CD4-positive, alpha-beta memory T cell (primary cell): ENCODE measurements at regions not wholly inside any gene's neighbourhood (a gene's known extent, or its start where the extent isn't known, plus 50 kb on each side); places are given as distances from the start of the nearest gene placed in this dataset.
"Not testable (repeated sequence)": the region's sequence is repeated elsewhere in the genome, so short reads cannot be mapped to it uniquely, and the experiment has no call there.

Source experiments
- CTCF ChIA-PET: fragments of 350-600 bp; sonication (Branson Sonifier 250); formaldehyde crosslinking; loops from one replicate; lab custom pipeline; 2021; ENCODE audit warnings: inconsistent platforms; ENCODE audit not compliant: partially characterized antibody; lab: Charles Lee
- POLR2A ChIA-PET: fragments of 350-600 bp; sonication (Branson Sonifier 250); formaldehyde crosslinking; loops from one replicate; lab custom pipeline; 2021; ENCODE audit not compliant: partially characterized antibody; lab: Charles Lee
- DNase-seq, 5 donors: peaks; one replicate each; pipeline versions ENCODE4 v3.0.0 to v3.0.0-alpha.2; 2020 to 2022; ENCODE audit warnings: mixed read lengths in 1 of 5
- H3K27ac ChIP-seq: one replicate; pipeline ENCODE4 v1.7.0; 2013; ENCODE audit warnings: low read depth, low read length
- H3K27me3 ChIP-seq: 2 replicates; pipeline ENCODE4 v1.7.0; 2013; ENCODE audit warnings: mild to moderate bottlenecking, low read length, moderate library complexity; ENCODE audit not compliant: insufficient read depth
- H3K36me3 ChIP-seq: 2 replicates; pipeline ENCODE4 v1.7.0; 2013; ENCODE audit warnings: mild to moderate bottlenecking, low read length, moderate library complexity; ENCODE audit not compliant: insufficient read depth
- H3K4me1 ChIP-seq: 2 replicates; pipeline ENCODE4 v1.7.0; 2013; ENCODE audit warnings: mild to moderate bottlenecking, low read length, moderate library complexity; ENCODE audit not compliant: insufficient read depth
- H3K4me3 ChIP-seq, 2 donors: one replicate each; pipeline ENCODE4 v1.7.0; 2013; ENCODE audit warnings: low read length in 2 of 2, mild to moderate bottlenecking in 1 of 2
- H3K9me3 ChIP-seq, 2 donors: one replicate each; pipeline ENCODE4 v1.7.0; 2013; ENCODE audit warnings: low read length in 2 of 2, control low read depth in 1 of 2; ENCODE audit not compliant: control insufficient read depth in 1 of 2
- H3K27ac Mint-ChIP-seq, 7 donors: one replicate each; pipeline ENCODE4 v1.8.0; 2020 to 2021; ENCODE audit warnings: mixed read lengths in 7 of 7, mild to moderate bottlenecking in 6 of 7, inconsistent platforms in 3 of 7, moderate library complexity in 3 of 7
- H3K27me3 Mint-ChIP-seq, 2 donors: one replicate each; pipeline ENCODE4 v1.8.0; 2020 to 2021; ENCODE audit warnings: mixed read lengths in 2 of 2
- H3K36me3 Mint-ChIP-seq, 2 donors: one replicate each; pipeline ENCODE4 v1.8.0; 2020 to 2021; ENCODE audit warnings: mixed read lengths in 2 of 2, inconsistent platforms in 1 of 2, mild to moderate bottlenecking in 1 of 2
- H3K4me1 Mint-ChIP-seq, 4 donors: one replicate each; pipeline ENCODE4 v1.8.0; 2020 to 2021; ENCODE audit warnings: mixed read lengths in 4 of 4, mild to moderate bottlenecking in 1 of 4
- H3K4me3 Mint-ChIP-seq, 8 donors: one replicate each; pipeline ENCODE4 v1.8.0; 2020 to 2021; ENCODE audit warnings: mixed read lengths in 8 of 8, mild to moderate bottlenecking in 7 of 8, moderate library complexity in 6 of 8, inconsistent platforms in 3 of 8
- H3K9me3 Mint-ChIP-seq, 8 donors: one replicate each; pipeline ENCODE4 v1.8.0; 2020 to 2021; ENCODE audit warnings: mixed read lengths in 8 of 8, mild to moderate bottlenecking in 5 of 8, inconsistent platforms in 3 of 8, moderate library complexity in 1 of 8
- intact Hi-C: fragments of 100-400 bp; cut with micrococcal nuclease; formaldehyde crosslinking; loops from one replicate; pipeline ENCODE4 v1.15.1; 2023

DNA sequence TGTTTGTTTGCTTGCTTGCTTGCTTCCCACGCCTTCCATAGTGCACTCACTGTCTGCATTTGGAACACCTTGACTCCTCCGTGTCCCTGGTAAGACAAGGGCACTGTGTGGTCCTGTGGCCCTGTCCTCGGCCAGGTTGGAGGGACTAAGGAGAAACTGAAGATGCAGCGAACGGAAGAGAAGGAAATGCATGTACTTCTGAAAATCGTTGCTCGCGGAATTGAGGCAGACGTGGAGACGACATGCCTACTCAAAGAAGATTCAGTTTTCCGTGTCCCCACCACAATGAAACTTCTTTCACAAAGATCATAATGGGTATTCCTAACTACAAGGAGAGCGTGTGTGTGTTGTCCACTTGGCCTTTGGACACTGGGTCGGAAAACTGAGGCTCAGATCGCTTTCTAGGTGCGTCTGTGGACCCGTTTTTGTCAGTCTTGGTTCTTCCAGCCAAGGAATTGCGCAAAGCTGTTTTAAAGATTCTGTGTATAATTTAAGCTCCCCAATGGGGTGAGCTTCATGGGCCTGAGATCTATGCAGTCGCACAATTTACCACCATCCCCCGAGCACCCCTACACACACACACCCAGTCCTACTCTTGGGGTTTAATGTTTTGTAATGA lies 120.4 kb upstream of the ZNF184 start:
- peaks cover 31% of the 10 kb centered on the region for H3K27me3 ChIP-seq
- H3K27me3 Mint-ChIP-seq, result peaks cover 26 to 28% of the 10 kb centered on the region in 2 donors
- H3K4me3 Mint-ChIP-seq, result no peak overlapping the region
- intact Hi-C loops, result loop anchor here (5.0 kb wide), 1 partner anchor 74 kb away; no protein-coding TSS in a partner anchor
- peak overlapping the region in 2 of 7 donors; percentile 56 to 66 for H3K27ac Mint-ChIP-seq
- H3K36me3 ChIP-seq, result no peaks in the 10 kb centered on the region
- no peaks in the 10 kb centered on the region for H3K36me3 Mint-ChIP-seq
- H3K27ac ChIP-seq, result no peak overlapping the region
- peaks cover 16% of the 10 kb centered on the region for H3K4me1 ChIP-seq
- H3K4me1 Mint-ChIP-seq, result no peaks in the 10 kb centered on the region
- no peak overlapping the region for H3K4me3 ChIP-seq
- no peaks in the 10 kb centered on the region for H3K9me3 ChIP-seq
- ChIA-PET CTCF (no interaction called here), POLR2A (no interaction called here)
- H3K9me3 Mint-ChIP-seq, result peaks cover 0 to 5% (median 0%) of the 10 kb centered on the region in 8 donors
- peak in 1 of 5 donors; percentile 15 for DNase-seq

DNA sequence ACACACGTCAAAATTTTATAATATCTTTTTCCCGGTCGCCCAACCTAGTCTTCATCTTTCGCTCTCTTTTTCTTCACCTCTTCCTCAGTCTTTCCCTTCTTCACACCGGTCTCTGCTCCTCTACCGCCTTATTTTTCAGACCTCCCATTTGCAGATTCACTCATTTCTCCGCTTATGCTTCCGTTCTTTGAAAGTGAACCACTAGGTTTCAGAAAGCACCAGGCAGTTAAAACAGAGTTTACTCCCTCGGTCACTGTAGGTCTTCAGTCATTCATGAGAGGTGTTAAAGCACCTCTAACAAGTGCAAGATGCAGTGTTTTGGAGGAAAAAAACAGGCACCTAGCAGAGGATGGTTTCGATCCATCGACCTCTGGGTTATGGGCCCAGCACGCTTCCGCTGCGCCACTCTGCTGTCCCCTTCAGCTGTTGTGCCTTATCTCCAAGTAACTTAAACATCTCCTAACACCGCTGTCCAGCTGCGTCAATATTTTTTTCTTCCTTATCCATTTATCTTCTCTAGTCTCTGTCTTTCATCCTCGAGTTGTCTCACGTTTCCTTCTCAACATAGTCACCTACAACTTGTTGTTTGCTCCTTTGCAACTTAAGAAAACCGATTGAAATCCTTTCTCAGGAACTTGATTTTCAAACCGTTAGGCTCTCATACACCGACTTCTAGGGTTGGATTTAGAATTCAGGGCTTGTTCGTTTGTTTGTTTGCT lies 119.7 kb upstream of the ZNF184 start:
- intact Hi-C loops, result loop anchor here (5.0 kb wide), 1 partner anchor 75 kb away; no protein-coding TSS in a partner anchor
- CTCF ChIA-PET, result interaction anchor here (1.2 kb wide), 1 partner anchor 9 kb away, joined by 3 read pairs; no protein-coding TSS in a partner anchor
- no peaks in the 10 kb centered on the region for H3K36me3 Mint-ChIP-seq

DNA sequence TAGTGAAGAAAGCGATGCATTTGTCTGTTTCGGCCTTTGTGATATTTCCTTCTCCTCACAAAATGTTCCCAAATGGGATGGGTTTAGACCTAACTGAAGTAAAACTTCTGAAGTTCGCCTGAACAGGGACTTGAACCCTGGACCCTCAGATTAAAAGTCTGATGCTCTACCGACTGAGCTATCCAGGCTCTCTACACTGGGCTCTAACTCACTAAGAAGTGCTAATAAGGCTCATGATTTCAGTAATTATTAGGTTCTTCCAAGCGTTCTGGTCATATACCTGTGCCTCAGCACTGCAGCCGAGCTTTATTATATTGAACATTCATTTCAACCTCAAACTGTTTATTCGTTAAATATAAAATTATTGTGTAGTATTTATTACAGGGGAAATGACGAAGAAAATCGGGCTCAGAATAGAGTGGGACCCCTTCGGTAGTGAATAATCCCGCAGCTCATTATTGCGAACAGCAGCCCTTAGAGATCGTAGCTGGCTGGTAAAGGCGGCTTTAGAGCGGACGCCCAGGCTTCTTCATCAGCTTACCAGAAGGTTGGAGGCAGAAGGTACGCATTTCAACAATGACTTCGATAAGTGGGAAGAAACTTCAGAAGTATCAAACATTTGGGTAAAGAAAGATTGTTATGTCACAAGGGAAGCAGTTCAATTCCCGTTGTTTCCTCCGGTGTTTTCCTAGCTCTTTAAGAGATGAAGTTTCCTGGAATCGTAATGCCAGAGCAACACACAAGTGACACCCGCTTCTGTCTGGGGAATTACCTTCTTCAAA lies 119.0 kb upstream of the ZNF184 start:
- H3K27ac ChIP-seq, result no peak overlapping the region
- intact Hi-C loops, result loop anchor here (5.0 kb wide), 1 partner anchor 75 kb away; no protein-coding TSS in a partner anchor
- peaks cover 31% of the 10 kb centered on the region for H3K27me3 ChIP-seq
- ChIA-PET CTCF (interaction anchor here (0.6 to 1.2 kb wide), 2 partner anchors 8 to 171 kb away, joined by 3 read pairs; no protein-coding TSS in a partner anchor), POLR2A (no interaction called here)
- no peaks in the 10 kb centered on the region for H3K9me3 ChIP-seq
- peaks cover 16% of the 10 kb centered on the region for H3K4me1 ChIP-seq
- Mint-ChIP-seq H3K9me3 (peaks cover 0 to 7% (median 0%) of the 10 kb centered on the region in 8 donors), H3K27ac (no peak overlapping the region), H3K4me1 (no peaks in the 10 kb centered on the region), H3K4me3 (no peak overlapping the region), H3K36me3 (no peaks in the 10 kb centered on the region), H3K27me3 (peaks cover 23 to 30% of the 10 kb centered on the region in 2 donors)
- no peaks in the 10 kb centered on the region for H3K36me3 ChIP-seq
- DNase-seq, result peak in 1 of 5 donors; percentile 10
- H3K4me3 ChIP-seq, result no peak overlapping the region

More for the DNA sequence above, 119.7 kb upstream of the ZNF184 start:
- Mint-ChIP-seq H3K27ac (no peak overlapping the region), H3K4me1 (no peaks in the 10 kb centered on the region), H3K27me3 (peaks cover 25 to 28% of the 10 kb centered on the region in 2 donors), H3K9me3 (peaks cover 0 to 7% (median 0%) of the 10 kb centered on the region in 8 donors), H3K4me3 (no peak overlapping the region)
- no peak overlapping the region for H3K4me3 ChIP-seq
- peaks cover 16% of the 10 kb centered on the region for H3K4me1 ChIP-seq
- peaks cover 31% of the 10 kb centered on the region for H3K27me3 ChIP-seq
- H3K9me3 ChIP-seq, result no peaks in the 10 kb centered on the region
- DNase-seq, result peak in 4 of 5 donors; percentile 22 to 35 (median 27)
- POLR2A ChIA-PET, result no interaction called here
- no peaks in the 10 kb centered on the region for H3K36me3 ChIP-seq
- H3K27ac ChIP-seq, result no peak overlapping the region

DNA sequence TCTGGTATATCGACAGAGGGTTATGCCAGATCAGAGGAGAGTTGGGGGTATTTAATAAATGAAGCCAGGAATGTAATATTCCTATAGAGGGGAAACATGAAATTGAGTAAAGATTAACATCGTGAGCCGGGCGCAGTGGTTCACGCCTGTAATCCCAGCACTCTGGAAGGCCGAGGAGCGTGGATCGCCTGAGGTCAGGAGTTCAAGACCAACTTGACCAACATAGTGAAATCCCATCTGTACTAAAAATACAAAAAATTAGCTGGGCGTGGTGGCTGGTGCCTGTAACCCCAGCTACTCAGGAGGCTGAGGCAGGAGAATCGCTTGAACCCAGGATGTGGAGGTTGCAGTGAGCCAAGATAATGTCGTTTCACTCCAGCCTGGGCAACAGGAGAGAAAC lies 112.4 kb upstream of the ZNF184 start:
- H3K27me3 ChIP-seq, result peaks cover 18% of the 10 kb centered on the region
- H3K4me1 Mint-ChIP-seq, H3K27ac ChIP-seq, H3K4me3 ChIP-seq, DNase-seq, H3K9me3 ChIP-seq, H3K27ac Mint-ChIP-seq, H3K36me3 Mint-ChIP-seq, POLR2A ChIA-PET, H3K4me3 Mint-ChIP-seq, intact Hi-C loops, CTCF ChIA-PET, H3K36me3 ChIP-seq, H3K4me1 ChIP-seq: not testable (repeated sequence)
- peaks cover 50 to 66% of the 10 kb centered on the region in 2 donors for H3K27me3 Mint-ChIP-seq
- peaks cover 0 to 16% (median 4%) of the 10 kb centered on the region in 8 donors for H3K9me3 Mint-ChIP-seq

DNA sequence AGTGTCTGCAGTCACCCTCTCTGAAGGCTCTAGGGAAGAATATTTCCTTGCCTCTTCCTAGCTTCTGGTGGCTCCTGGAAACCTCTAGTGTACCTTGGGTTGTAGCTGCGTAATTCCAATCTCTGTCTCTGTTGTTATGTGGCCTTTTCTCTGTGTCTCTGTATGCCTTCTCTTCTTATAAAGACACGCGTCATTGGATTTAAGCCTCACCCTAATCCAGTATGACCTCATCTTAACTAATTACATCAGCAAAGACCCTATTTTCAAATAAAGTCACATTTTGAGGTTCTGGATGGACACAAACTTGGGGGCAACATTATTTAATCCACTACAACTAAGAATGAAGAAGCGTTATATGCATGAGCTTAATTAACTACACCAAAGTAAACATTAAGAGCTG lies 111.4 kb upstream of the ZNF184 start:
- CTCF ChIA-PET, result no interaction called here

DNA sequence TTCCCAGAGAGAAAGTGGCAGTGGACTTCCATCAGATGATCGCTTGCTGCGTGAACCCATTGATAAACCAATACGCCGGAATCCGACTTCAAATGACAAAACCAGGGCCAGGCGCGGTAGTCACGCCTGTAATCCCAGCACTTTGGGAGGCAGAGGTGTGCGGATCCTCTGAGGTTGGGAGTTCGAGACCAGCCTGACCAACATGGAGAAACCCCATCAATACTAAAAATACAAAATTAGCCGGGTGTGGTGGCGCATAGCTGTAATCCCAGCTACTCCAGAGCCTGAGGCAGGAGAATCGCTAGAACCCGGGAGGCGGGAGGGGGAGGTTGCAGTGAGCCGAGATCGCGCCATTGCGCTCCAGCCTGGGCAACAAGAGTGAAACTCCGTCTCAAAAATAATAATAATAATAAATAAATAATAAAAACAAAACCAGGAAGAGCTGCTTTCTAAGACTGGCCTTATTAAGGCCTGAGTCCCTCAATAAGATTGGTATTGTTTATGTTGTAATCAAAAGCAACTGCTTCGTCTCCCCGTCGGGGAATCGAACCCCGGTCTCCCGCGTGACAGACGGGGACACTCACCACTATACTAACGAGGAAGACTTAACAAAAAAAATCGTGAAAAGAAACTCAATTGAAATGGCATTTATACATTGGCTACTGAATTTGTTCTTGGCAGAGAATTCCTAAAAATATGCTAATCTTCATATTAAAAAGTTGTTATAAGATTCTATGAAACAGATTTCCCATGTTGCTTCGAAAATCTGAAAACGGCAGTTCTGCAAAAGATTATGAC lies 110.2 kb upstream of the ZNF184 start:
- no peak overlapping the region for H3K27ac ChIP-seq
- Mint-ChIP-seq H3K27ac (peak overlapping the region in 1 of 7 donors; percentile 22), H3K4me1 (no peaks in the 10 kb centered on the region), H3K36me3 (no peaks in the 10 kb centered on the region), H3K9me3 (peaks cover 0 to 16% (median 4%) of the 10 kb centered on the region in 8 donors), H3K27me3 (peaks cover 49 to 62% of the 10 kb centered on the region in 2 donors), H3K4me3 (no peak overlapping the region)
- intact Hi-C loops, result no loop called here
- no peaks in the 10 kb centered on the region for H3K4me1 ChIP-seq
- ChIA-PET POLR2A (no interaction called here), CTCF (interaction anchor here (0.9 kb wide), 1 partner anchor 9 kb away, joined by 3 read pairs; no protein-coding TSS in a partner anchor)
- no peaks in the 10 kb centered on the region for H3K9me3 ChIP-seq
- DNase-seq, result no peak
- no peak overlapping the region for H3K4me3 ChIP-seq
- peaks cover 18% of the 10 kb centered on the region for H3K27me3 ChIP-seq
- no peaks in the 10 kb centered on the region for H3K36me3 ChIP-seq

More for the DNA sequence above, 111.4 kb upstream of the ZNF184 start:
- no peak overlapping the region for H3K27ac ChIP-seq
- no peak overlapping the region for H3K4me3 ChIP-seq
- peaks cover 0 to 16% (median 4%) of the 10 kb centered on the region in 8 donors for H3K9me3 Mint-ChIP-seq
- peaks cover 50 to 66% of the 10 kb centered on the region in 2 donors for H3K27me3 Mint-ChIP-seq
- no peaks in the 10 kb centered on the region for H3K4me1 Mint-ChIP-seq
- no peaks in the 10 kb centered on the region for H3K36me3 ChIP-seq
- no peak overlapping the region for H3K4me3 Mint-ChIP-seq
- DNase-seq, result no peak
- no peaks in the 10 kb centered on the region for H3K36me3 Mint-ChIP-seq
- no peaks in the 10 kb centered on the region for H3K9me3 ChIP-seq
- H3K27me3 ChIP-seq, result peaks cover 18% of the 10 kb centered on the region
- POLR2A ChIA-PET, result no interaction called here
- H3K27ac Mint-ChIP-seq, result no peak overlapping the region
- intact Hi-C loops, result no loop called here
- no peaks in the 10 kb centered on the region for H3K4me1 ChIP-seq
